Panc1 (cell line): ENCODE measurements at regions not wholly inside any gene's neighbourhood (a gene's known extent, or its start where the extent isn't known, plus 50 kb on each side); places are given as distances from the start of the nearest gene placed in this dataset.

Source experiments
- POLR2AphosphoS5 ChIP-seq: IDR thresholded peaks from 2 replicates; pipeline ENCODE4 v1.6.1; 2012; ENCODE audit warnings: mild to moderate bottlenecking, low read depth, low read length, moderate library complexity
- REST ChIP-seq, 2 experiments: IDR thresholded peaks; 2 replicates each; pipeline ENCODE4 v1.6.1; 2011 to 2012; ENCODE audit warnings: low read depth in 2 of 2, control low read depth in 1 of 2, low read length in 1 of 2, mild to moderate bottlenecking in 1 of 2, moderate library complexity in 1 of 2; ENCODE audit not compliant: insufficient read depth in 1 of 2
- TCF7L2 ChIP-seq: IDR thresholded peaks from 2 replicates; pipeline ENCODE4 v1.6.1; 2011; ENCODE audit warnings: mild to moderate bottlenecking, low read depth, low read length, inconsistent platforms
- TF ChIP-seq, protein P1 (sequence below): fragments of 450-650 bp; IDR thresholded peaks from 2 replicates; pipeline ENCODE4 v1.5.1; 2017; ENCODE audit warnings: mild to moderate bottlenecking

- TF ChIP-seq TCF7L2 (no peak), REST (IDR thresholded peaks at IDR 0.05; ENCODE audit: insufficient read depth in 1 of 2, low read depth in 2 of 2, low read length in 1 of 2) (no peak), POLR2AphosphoS5 (no peak)
- TF ChIP-seq, protein P1, sequence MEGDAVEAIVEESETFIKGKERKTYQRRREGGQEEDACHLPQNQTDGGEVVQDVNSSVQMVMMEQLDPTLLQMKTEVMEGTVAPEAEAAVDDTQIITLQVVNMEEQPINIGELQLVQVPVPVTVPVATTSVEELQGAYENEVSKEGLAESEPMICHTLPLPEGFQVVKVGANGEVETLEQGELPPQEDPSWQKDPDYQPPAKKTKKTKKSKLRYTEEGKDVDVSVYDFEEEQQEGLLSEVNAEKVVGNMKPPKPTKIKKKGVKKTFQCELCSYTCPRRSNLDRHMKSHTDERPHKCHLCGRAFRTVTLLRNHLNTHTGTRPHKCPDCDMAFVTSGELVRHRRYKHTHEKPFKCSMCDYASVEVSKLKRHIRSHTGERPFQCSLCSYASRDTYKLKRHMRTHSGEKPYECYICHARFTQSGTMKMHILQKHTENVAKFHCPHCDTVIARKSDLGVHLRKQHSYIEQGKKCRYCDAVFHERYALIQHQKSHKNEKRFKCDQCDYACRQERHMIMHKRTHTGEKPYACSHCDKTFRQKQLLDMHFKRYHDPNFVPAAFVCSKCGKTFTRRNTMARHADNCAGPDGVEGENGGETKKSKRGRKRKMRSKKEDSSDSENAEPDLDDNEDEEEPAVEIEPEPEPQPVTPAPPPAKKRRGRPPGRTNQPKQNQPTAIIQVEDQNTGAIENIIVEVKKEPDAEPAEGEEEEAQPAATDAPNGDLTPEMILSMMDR = no peak
These were observed 139.4 kb downstream of the CEBPB start for GRCh38 chr20:50329981-50330503.
